A673 (cell line): ENCODE measurements at regions not wholly inside any gene's neighbourhood (a gene's known extent, or its start where the extent isn't known, plus 50 kb on each side); places are given as distances from the start of the nearest gene placed in this dataset.

Experiments
- BruUV-seq: library from RNA; stranded (reverse); fragments of 400-500 nt; replicated peaks from 2 replicates; lab custom pipeline; 2021; lab: Mats Ljungman, UMichigan
- CTCF ChIA-PET: fragments of 300-600 bp; sonication (Branson Sonifier 250); formaldehyde crosslinking; loops from one replicate; lab custom pipeline; 2022; ENCODE audit warnings: antibody characterized with exemption; lab: Charles Lee
- POLR2A ChIA-PET: fragments of 300-600 bp; sonication (Branson Sonifier 250); formaldehyde crosslinking; loops from one replicate; lab custom pipeline; 2022; ENCODE audit warnings: antibody characterized with exemption; ENCODE audit not compliant: low non-redundant PET; lab: Charles Lee
- DNase-seq: peaks from one replicate; pipeline ENCODE4 v3.0.0-alpha.2; 2015; ENCODE audit warnings: low spot score
- H3K27ac ChIP-seq: fragments of 200-600 bp; sonication (generic); 2 replicates; pipeline ENCODE4 v1.5.1; 2016; ENCODE audit warnings: mixed run types, low read depth, mild to moderate bottlenecking, mixed read lengths, antibody characterized with exemption, low read length; ENCODE audit not compliant: poor library complexity, severe bottlenecking
- H3K27me3 ChIP-seq: fragments of 200-600 bp; sonication (generic); replicated peaks from 2 replicates; pipeline ENCODE4 v1.6.1; 2017; ENCODE audit warnings: mixed run types, low read depth, mild to moderate bottlenecking, mixed read lengths, antibody characterized with exemption, low read length; ENCODE audit not compliant: insufficient read depth, poor library complexity
- H3K36me3 ChIP-seq: fragments of 200-600 bp; sonication (generic); 2 replicates; pipeline ENCODE4 v1.6.1; 2016; ENCODE audit warnings: mixed run types, mild to moderate bottlenecking, mixed read lengths, antibody characterized with exemption, low read length; ENCODE audit not compliant: insufficient read depth, poor library complexity, severe bottlenecking
- H3K4me1 ChIP-seq: fragments of 200-600 bp; sonication (generic); 2 replicates; pipeline ENCODE4 v1.6.1; 2017; ENCODE audit warnings: mixed run types, mild to moderate bottlenecking, mixed read lengths, antibody characterized with exemption, low read length; ENCODE audit not compliant: insufficient read depth, poor library complexity, severe bottlenecking
- H3K4me3 ChIP-seq: fragments of 200-600 bp; sonication (generic); 2 replicates; pipeline ENCODE4 v1.5.1; 2016; ENCODE audit warnings: low read depth, mixed run types, mild to moderate bottlenecking, mixed read lengths, low read length; ENCODE audit not compliant: poor library complexity, severe bottlenecking
- H3K9me3 ChIP-seq: fragments of 200-600 bp; sonication (generic); 2 replicates; pipeline ENCODE4 v1.6.1; 2016; ENCODE audit warnings: mixed run types, low read depth, mild to moderate bottlenecking, mixed read lengths, antibody characterized with exemption, low read length; ENCODE audit not compliant: poor library complexity, severe bottlenecking
- CTCF ChIP-seq: fragments of 300-800, 200-600 bp; sonication (generic); conservative IDR thresholded peaks from 2 replicates; pipeline ENCODE4 v1.5.1; 2017; ENCODE audit warnings: low read depth, mild to moderate bottlenecking, antibody characterized with exemption, low read length, moderate library complexity, mixed read lengths
- EZH2 ChIP-seq: fragments of 200-600 bp; sonication (generic); IDR thresholded peaks from 2 replicates; pipeline ENCODE4 v1.6.1; 2017; ENCODE audit warnings: borderline replicate concordance, low read depth, mild to moderate bottlenecking, mixed read lengths, antibody characterized with exemption, low read length; ENCODE audit not compliant: poor library complexity, severe bottlenecking
- intact Hi-C: fragments of 100-400 bp; cut with micrococcal nuclease; formaldehyde crosslinking; loops from one replicate; pipeline ENCODE4 v1.10.0; 2022; ENCODE audit not compliant: unreplicated experiment

DNA sequence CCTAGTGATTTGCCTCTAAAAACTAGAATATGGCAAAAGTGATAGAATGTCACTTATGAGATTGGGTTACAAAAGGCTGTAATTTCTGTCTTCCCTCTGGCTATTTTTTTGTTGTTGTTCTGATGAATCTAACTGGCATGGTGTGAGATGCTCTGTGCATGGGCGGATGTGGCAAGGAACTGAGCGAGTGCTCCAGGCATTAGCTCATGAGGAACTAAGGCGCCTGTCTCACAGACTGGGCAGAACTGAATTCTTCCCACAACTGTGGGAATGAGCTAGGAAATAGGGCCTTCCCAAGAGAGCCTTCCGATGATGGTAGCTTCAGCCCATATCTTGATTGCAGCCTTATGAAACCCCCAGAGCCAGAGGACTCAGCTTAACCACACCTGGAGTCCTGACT is 222.5 kb downstream of the NR2F2 start:
- TF ChIP-seq EZH2, result no peak
- H3K27ac ChIP-seq, result no peak overlapping the region
- no peak overlapping the region for H3K4me3 ChIP-seq
- POLR2A ChIA-PET, result no interaction called here
- no peaks in the 10 kb centered on the region for H3K9me3 ChIP-seq
- CTCF ChIA-PET, result no interaction called here
- H3K4me1 ChIP-seq, result no peaks in the 10 kb centered on the region
- intact Hi-C loops, result no loop called here
- DNase-seq, result no peak
- H3K36me3 ChIP-seq, result no peaks in the 10 kb centered on the region
- BruUV-seq, result no TSS peak
- H3K27me3 ChIP-seq, result no peaks in the 10 kb centered on the region

- no peak overlapping the region for H3K27ac ChIP-seq
- TF ChIP-seq CTCF, result no peak
- TF ChIP-seq EZH2, result no peak
- intact Hi-C loops, result no loop called here
- DNase-seq, result no peak
- H3K36me3 ChIP-seq, result no peaks in the 10 kb centered on the region
- no peak overlapping the region for H3K4me3 ChIP-seq
- BruUV-seq, result no TSS peak
- no peaks in the 10 kb centered on the region for H3K9me3 ChIP-seq
- H3K27me3 ChIP-seq, result no peaks in the 10 kb centered on the region
- ChIA-PET CTCF (no interaction called here), POLR2A (no interaction called here)
- no peaks in the 10 kb centered on the region for H3K4me1 ChIP-seq
These were observed 223.0 kb downstream of the NR2F2 start for GRCh38 chr15:96553451-96553850.

- no TSS peak for BruUV-seq
- Histone ChIP-seq H3K9me3 (no peaks in the 10 kb centered on the region), H3K4me1 (no peaks in the 10 kb centered on the region), H3K36me3 (no peaks in the 10 kb centered on the region), H3K27me3 (no peaks in the 10 kb centered on the region), H3K27ac (no peak overlapping the region), H3K4me3 (no peak overlapping the region)
- TF ChIP-seq EZH2 (no peak), CTCF (no peak)
- no peak for DNase-seq
- ChIA-PET CTCF (no interaction called here), POLR2A (no interaction called here)
- intact Hi-C loops, result no loop called here
These were observed 223.4 kb downstream of the NR2F2 start for GRCh38 chr15:96553931-96554330.

DNA sequence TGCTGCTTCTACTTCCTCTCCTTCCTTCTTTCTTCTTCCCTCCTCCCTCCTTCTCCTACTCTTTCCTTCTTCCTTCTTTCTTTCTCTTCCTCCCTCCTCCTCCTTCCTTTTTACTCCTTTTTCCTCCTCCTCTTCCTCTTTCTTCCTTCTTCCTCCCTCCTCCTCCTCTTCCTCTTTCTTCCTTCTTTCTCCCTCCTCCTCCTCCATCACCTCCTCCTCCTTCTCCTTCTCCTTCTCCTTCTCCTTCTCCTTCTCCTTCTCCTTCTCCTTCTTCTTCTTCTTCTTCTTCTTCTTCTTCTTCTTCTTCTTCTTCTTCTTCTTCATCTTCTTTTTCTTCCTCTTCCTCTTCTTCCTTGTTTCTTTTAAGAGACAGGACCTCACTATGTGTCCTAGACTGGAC is 224.0 kb downstream of the NR2F2 start:
- no TSS peak for BruUV-seq

More for the DNA sequence above, 224.0 kb downstream of the NR2F2 start:
- no peaks in the 10 kb centered on the region for H3K36me3 ChIP-seq
- no peak overlapping the region for H3K27ac ChIP-seq
- intact Hi-C loops, result no loop called here
- ChIA-PET CTCF (no interaction called here), POLR2A (no interaction called here)
- no peak for DNase-seq
- TF ChIP-seq EZH2 (no peak), CTCF (no peak)
- no peaks in the 10 kb centered on the region for H3K27me3 ChIP-seq
- H3K9me3 ChIP-seq, result no peaks in the 10 kb centered on the region
- H3K4me1 ChIP-seq, result no peaks in the 10 kb centered on the region
- no peak overlapping the region for H3K4me3 ChIP-seq
